Amniotic epithelial cell (primary cell): ENCODE measurements at regions not wholly inside any gene's neighbourhood (a gene's known extent, or its start where the extent isn't known, plus 50 kb on each side); places are given as distances from the start of the nearest gene placed in this dataset.

Experiments
- DNase-seq: peaks from one replicate; pipeline ENCODE4 v3.0.0-alpha.2; 2010; ENCODE audit warnings: low read depth

GRCh38 chr3:24033818-24034217 lies 88.7 kb downstream of the NR1D2 start:
- no peak for DNase-seq

- peak; percentile 8 for DNase-seq
These were observed 89.4 kb downstream of the NR1D2 start for GRCh38 chr3:24034464-24034863.

GRCh38 chr3:24037971-24038370 lies 92.9 kb downstream of the NR1D2 start:
- DNase-seq = no peak

- no peak for DNase-seq
These were observed 95.2 kb downstream of the NR1D2 start for GRCh38 chr3:24040311-24040710.

- peak; percentile 24 for DNase-seq
These were observed 97.3 kb downstream of the NR1D2 start for GRCh38 chr3:24042174-24043059.

DNA sequence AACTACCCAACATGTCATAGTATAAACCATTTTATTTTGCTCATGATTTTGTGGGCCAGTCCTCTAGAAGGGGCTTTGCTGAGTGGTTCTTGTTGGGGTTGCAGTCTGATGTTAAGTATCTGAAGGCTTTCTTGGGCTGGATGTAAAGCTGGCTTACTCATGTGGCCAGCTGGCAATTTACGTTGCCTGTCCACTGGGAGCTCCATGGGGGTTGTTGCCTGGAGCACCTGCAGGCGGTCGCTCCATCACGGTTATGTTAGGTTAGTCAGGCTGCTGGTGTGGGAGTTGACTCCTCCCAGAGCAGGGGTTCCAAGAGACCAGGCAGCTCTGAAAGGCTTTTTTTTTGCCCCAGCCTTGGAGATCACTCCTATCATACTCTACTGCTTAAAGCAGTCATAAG lies 98.1 kb downstream of the NR1D2 start:
- no peak for DNase-seq

DNA sequence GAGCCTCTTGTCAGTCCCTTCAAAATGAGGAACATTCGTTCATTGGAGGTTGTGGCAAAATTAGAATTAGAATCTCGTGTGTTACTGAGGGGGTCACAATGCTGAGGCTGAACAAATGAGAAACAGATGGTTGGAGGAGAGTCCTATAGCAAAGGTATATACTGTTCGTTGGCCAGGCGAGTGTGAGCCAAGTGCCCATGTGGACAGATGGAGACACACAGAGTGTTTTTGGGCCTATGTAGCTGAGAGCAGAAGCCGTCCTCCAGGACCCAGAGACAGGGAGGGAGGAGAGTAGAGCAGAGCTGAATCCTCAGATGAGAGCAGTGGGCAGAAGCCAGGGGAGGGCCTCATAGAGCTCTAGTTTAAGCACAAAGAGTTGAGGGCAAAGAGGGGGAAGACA lies 98.9 kb downstream of the NR1D2 start:
- DNase-seq = no peak

DNA sequence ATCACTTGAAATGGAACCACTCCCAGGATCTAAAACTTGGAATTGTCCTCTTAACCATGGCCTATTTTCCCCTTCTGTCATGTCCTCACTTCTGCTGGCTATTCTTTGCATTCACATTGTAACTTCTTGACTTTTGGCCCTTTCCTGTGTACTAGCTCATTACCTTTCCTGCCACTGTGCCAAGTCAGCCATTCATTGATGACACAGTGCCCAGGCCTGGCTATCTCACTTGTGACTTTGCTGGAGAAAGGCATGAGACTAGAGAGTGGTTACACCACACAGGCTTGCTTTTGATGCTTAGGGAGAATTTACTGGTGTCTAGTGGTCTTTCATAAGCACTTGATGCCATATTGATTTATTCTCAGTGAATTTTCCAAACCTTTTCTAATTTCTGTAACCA lies 101.1 kb downstream of the NR1D2 start:
- DNase-seq = no peak

DNA sequence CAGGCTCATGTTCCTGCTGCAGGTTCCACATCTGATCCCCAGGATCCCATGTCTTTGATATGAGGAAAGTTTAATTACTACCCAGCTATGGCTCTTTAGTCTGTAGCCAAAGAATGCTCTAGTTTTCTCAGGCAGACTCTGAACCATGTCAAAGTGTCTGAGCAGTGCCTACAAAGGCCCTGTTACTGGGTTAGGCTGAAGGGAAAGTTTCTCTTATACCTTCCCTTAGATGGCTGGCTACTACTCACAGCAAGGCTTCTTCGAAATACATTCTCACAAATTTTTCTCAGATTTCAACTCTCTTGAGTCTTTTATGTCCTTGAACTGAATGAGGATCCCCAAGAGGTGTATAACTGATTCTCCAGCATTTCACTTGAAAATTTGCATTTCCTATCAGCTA lies 102.4 kb downstream of the NR1D2 start:
- no peak for DNase-seq

DNA sequence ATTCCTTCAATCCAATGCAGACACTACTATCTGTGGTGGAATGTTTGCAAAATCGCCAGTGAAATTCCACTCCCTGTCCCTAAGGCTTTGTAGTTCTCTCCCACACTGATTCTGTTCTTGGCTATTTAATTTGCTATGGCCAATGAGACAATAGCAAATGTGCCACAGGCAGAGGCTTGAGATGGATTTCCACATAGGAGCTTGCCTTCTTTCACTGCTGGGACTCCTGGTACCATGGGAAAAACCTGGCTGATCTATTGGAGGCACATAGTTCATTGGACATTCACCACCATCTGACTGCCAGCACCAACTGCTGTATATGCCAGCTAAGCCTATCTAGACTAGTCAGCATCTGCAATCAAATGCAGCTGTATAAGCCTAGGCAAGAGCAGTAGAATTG lies 103.8 kb downstream of the NR1D2 start:
- peak; percentile 18 for DNase-seq

DNA sequence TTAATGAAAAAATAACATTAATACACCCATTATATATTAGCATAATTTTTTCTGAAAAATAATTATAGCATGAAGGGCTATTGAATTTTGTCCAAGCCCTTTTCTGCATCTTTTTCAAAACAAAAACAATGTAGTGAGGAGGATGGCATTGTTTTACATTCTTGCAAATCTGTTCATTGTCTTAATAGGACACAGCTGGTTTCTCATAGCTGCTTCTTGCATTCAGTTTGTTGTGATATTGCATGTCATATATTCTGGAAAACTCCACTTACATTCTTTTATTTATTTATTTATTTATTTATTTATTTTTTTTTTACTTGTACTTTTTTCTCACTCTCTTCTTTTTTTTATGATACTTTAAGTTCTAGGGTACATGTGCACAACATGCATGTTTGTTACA lies 107.4 kb downstream of the NR1D2 start:
- DNase-seq = no peak

- DNase-seq = no peak
These were observed 114.0 kb downstream of the NR1D2 start for GRCh38 chr3:24058940-24059705.

DNA sequence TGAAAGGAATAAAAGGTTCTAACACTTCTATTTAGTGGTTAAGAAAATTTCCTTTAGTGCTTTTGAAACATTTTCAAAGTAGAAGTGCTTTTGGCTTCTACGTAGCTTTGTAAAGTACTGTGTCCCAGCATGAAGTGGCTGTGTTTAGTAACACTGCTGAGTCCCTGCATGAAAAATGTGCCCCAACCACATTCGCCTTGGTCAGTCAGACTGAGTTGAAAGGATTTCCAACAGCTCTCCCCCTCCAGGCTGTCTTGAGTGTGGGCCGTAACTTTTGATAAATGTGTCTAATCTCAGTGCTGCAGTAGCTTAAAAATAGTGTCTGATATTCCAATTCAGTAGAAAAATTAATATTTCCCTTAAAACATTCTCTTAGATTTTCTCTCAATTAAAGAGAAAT lies 115.0 kb downstream of the NR1D2 start:
- DNase-seq = peak; percentile 68

DNA sequence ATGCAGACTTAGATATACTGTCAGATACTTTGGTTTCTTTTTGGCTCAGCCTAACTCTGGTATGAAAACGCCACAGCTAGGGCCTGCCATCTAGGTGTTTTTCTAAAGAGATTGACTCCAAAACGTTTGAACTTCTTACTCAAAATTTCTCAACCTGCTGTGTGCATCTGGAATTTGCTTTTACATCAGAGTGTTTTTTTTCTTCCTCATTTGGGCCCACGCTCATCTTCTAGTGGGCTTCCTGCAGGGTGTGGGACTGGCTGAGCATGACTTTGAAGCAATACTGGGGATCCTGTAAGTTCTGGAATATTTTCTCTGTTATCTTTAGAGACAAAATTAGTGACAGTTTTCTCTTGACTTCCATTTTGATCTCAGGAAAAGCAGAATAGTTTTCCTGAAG lies 117.8 kb downstream of the NR1D2 start:
- no peak for DNase-seq
